Vagina (tissue), 2 donors: ENCODE measurements at regions not wholly inside any gene's neighbourhood (a gene's known extent, or its start where the extent isn't known, plus 50 kb on each side); places are given as distances from the start of the nearest gene placed in this dataset.

Experiments
- CTCF ChIP-seq, 3 experiments: fragments of 450-650 bp in 2 of 3; fragments of 200-600 bp in 1 of 3; sonication (generic) in 1 of 3; IDR thresholded peaks; one replicate each; pipeline ENCODE4 v1.5.1; 2017 to 2019; ENCODE audit warnings: antibody characterized with exemption in 3 of 3, mild to moderate bottlenecking in 2 of 3, moderate library complexity in 2 of 3
- POLR2A ChIP-seq, 2 donors: fragments of 450-650 bp; IDR thresholded peaks; one replicate each; pipeline ENCODE4 v1.6.1; 2017; ENCODE audit warnings: antibody characterized with exemption in 2 of 2, mild to moderate bottlenecking in 2 of 2, moderate library complexity in 2 of 2

- no peak for TF ChIP-seq CTCF (IDR thresholded peaks at IDR 0.05)
- no peak for TF ChIP-seq POLR2A (IDR thresholded peaks at IDR 0.05)
These were observed 291.7 kb downstream of the RMST start for GRCh38 chr12:97754306-97754705.
